GM21515 (cell line): ENCODE measurements at regions not wholly inside any gene's neighbourhood (a gene's known extent, or its start where the extent isn't known, plus 50 kb on each side); places are given as distances from the start of the nearest gene placed in this dataset.

Source experiments
- ATAC-seq: cut with Tn5 transposase; IDR thresholded peaks from one replicate; pipeline ENCODE4 v1.9.1; 2021; ENCODE audit not compliant: unreplicated experiment

- ATAC-seq = no peak
Observed at GRCh38 chr18:60754413-60755009, 381.9 kb upstream of the MC4R start.

GRCh38 chr18:60755134-60755533, 382.6 kb upstream of the MC4R start:
- no peak for ATAC-seq

GRCh38 chr18:60775978-60776377, 403.4 kb upstream of the MC4R start:
- ATAC-seq = no peak

GRCh38 chr18:60784161-60784560, 411.6 kb upstream of the MC4R start:
- ATAC-seq = no peak

GRCh38 chr18:60794802-60795201, 422.2 kb upstream of the MC4R start:
- no peak for ATAC-seq

GRCh38 chr18:60804415-60804814, 431.8 kb upstream of the MC4R start:
- no peak for ATAC-seq

GRCh38 chr18:60809937-60810336, 437.4 kb upstream of the MC4R start:
- ATAC-seq = no peak

- no peak for ATAC-seq
Observed at GRCh38 chr18:60812921-60813320, 440.3 kb upstream of the MC4R start.

- no peak for ATAC-seq
Observed at GRCh38 chr18:60826346-60826745, 453.8 kb upstream of the MC4R start.

GRCh38 chr18:60831971-60832370, 459.4 kb upstream of the MC4R start:
- ATAC-seq = no peak

- no peak for ATAC-seq
Observed at GRCh38 chr18:60838677-60839076, 466.1 kb upstream of the MC4R start.

GRCh38 chr18:60846396-60846795, 473.8 kb upstream of the MC4R start:
- ATAC-seq = no peak

- ATAC-seq = no peak
Observed at GRCh38 chr18:60847517-60847916, 474.9 kb upstream of the MC4R start.

- no peak for ATAC-seq
Observed at GRCh38 chr18:60861575-60861974, 471.7 kb upstream of the CDH20 start.

- ATAC-seq = no peak
Observed at GRCh38 chr18:60862988-60863387, 470.2 kb upstream of the CDH20 start.

GRCh38 chr18:60865801-60866200, 467.4 kb upstream of the CDH20 start:
- no peak for ATAC-seq

GRCh38 chr18:60870261-60871153, 462.7 kb upstream of the CDH20 start:
- ATAC-seq = no peak

GRCh38 chr18:60872434-60872833, 460.8 kb upstream of the CDH20 start:
- ATAC-seq = no peak

- no peak for ATAC-seq
Observed at GRCh38 chr18:60873708-60874107, 459.5 kb upstream of the CDH20 start.

GRCh38 chr18:60875957-60876507, 457.2 kb upstream of the CDH20 start:
- no peak for ATAC-seq

GRCh38 chr18:60880184-60880583, 453.0 kb upstream of the CDH20 start:
- no peak for ATAC-seq

GRCh38 chr18:60883587-60883986, 449.6 kb upstream of the CDH20 start:
- ATAC-seq = no peak
